AML-193 (cell line): ENCODE measurements at regions not wholly inside any gene's neighbourhood (a gene's known extent, or its start where the extent isn't known, plus 50 kb on each side); places are given as distances from the start of the nearest gene placed in this dataset.
A peak's percentile ranks its signal among the peaks of the same experiment; 100 is the strongest.
"Not testable (repeated sequence)": the region's sequence is repeated elsewhere in the genome, so short reads cannot be mapped to it uniquely, and the experiment has no call there.

Experiments
- DNase-seq, 2 experiments: peaks; one replicate each; lab custom pipeline; 2025; lab: John Stamatoyannopoulos, UW

DNA sequence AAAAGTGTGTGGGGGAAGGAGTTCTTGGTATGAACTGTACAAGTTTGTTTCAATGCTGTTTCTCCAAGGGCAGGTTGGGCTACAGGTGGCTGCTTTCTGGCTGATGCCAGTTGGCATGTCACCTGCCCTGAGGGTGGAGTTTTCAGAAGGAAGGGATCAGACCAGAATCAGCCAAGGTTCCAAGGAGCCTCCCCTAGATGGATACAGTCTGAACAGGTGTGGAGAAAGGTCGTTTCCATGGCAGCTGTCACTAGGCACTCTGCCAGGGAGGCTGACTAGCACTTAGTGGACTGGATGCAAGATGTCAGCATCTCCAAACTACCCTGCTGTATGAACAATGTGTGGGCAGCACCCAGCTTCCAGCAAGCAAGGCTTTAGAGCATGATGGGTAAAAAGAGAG, 444.4 kb upstream of the HNRNPA3 start:
- no peak for DNase-seq

DNA sequence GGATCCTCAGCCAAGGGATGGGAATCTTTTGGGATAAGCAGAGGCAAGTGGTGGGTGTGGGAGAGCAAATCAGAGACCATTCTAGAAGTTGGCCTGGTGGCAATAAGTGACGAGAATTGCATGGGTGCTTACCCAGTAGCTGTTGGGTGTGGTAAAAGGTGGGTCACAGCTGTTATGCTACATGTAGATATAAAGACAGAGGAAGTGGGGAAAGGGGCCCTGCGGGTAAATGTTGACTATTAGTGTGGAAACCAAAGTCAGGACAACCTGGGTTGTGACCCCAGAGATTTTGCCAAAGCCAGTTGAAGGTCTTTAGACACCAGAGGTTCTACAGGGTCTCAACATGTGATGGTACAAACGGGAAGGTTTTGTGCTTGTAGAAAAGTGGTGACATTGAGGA, 443.6 kb upstream of the HNRNPA3 start:
- DNase-seq = no peak

DNA sequence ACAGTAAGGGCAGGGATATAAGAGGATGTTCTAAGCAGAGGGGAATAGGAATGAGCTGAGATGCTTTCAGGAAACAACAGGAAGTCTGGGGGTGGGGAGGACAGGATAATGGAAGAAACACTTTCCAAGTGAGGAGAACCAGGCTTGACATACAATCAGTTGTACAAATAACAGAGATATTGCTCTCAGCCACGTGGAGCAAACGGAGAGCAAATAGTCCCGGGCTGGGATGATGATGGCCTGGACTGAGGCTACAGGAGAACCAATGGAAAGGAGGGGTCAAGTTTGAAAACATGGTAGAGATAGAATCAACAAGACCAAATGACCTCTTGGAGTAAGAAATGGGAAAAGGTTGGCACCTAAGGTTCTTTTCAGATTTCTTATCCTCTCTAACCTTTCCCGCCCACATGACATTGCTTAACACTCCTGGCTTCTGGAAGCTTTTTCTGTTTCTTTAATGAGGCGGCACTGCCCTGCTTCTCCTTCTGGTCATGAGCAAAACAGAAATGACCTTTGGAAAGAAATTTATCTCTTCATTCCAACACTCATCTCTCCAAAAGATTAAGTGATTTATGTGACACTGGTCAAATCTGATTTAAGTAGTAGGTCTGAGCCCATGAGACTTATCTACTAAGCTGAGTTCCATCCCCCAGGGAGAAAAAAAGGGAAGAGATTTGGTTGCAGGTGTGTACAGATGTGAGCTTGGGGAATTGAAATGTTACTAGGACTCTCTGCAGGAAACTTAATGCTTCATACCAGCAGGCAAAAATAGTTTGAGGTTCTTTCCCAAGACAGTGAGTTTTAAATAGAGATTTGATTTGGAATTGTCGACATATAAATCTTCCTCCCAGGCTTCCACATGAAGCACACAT, 442.9 kb upstream of the HNRNPA3 start:
- no peak for DNase-seq

DNA sequence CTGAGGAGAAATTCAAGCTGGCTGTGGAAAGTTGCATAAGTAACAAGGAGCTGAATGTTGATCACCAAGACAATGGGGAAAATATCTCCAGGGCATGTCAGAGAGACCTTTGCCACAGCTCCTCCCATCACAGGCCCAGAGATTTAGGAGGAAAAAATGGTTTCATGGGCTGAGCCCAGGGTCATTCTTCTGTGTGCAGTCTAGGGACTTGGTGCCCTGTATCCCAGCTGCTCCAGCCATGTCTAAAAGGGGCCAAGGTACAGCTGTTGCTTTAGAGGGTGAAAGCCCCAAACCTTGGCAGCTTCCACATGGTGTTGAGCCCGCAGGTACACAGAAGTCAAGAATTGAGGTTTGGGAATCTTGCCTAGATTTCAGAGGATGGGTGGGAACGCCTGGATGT, 439.8 kb upstream of the HNRNPA3 start:
- no peak for DNase-seq

DNA sequence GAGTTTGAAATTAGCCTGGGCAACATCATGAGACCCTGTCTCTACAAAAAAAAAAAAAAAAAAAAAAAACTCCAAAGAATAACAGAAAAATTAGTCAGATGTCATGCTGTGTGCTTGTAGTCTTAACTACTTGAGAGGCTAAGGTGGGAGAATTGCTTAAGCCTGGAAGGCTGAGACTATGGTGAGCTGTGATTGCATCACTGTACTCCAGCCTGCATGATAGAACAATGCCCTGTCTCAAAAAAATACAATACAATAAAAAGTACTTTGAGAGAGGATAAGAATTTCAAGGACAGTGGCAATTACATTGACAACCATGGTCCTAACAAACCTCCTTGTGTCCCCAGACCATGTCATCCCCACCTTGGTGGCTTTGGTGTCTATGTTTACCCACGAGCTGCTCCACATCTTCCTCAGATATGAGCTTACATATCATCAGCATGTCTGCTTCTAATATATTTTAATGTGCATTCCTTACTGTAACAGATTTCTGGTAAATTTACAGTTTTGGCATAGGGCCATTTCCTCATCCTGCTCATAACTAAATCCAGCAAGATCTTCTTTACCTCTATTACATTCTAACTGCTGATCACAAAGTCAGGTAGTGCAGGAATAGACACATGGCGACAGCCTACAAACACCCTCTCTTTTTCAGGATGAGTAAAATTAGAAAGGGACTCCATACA, 437.7 kb upstream of the HNRNPA3 start:
- no peak for DNase-seq

DNA sequence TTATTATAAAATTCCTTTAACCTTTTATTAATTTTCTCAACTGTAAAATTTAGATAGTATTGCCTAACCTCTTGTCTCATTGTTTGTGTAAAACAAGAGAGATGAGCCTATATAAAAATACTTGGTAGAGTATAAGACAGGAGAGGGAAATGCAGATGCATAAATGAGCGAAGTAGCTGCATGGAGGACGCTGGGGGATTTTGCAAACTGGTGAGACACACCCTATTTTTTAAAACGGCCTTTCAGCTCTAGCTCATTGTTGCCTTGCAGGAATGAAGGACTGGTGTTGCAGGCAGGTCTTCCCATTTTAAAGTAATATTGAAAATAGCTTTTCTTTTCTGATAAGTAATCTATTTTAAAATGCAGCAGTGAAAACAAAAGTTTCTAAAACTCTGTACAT, 435.3 kb upstream of the HNRNPA3 start:
- DNase-seq = no peak

DNA sequence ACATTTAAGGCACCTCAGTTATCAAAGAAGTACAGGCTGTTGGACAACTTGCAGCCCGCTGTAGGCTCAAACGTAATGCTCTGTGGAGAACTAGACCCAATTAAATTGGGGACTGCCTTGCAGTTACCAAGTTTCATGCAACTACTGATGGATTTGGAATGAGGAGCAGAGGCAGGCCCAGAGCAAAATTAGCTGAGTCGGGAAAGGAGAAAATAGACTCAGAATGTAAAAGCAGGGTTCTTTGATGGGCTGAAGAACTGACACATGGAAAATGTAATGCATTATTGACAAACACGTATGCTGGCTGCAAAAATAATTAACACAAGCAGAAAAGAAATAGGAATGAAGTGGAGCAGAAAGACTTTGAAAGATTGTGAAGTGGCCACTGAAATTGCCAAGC, 432.7 kb upstream of the HNRNPA3 start:
- no peak for DNase-seq

DNA sequence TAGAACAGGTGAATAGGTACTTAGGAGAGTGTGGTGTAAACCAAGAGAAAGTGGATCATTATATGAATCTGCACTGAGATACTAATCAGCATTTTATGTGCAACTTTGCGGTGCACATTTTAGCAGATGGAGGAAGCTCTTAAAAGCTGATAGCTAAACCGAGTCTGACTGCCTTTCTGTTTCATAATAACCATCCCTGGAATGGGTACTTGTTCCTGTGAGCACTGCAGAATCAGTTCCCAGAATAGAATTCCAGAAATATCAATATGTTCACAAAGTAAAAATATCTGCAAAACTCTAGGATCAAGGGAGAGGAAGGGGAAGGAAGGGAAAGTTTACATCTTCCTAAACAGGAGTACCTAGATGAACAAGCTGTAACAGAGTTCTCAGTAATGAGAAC, 432.2 kb upstream of the HNRNPA3 start:
- no peak for DNase-seq

DNA sequence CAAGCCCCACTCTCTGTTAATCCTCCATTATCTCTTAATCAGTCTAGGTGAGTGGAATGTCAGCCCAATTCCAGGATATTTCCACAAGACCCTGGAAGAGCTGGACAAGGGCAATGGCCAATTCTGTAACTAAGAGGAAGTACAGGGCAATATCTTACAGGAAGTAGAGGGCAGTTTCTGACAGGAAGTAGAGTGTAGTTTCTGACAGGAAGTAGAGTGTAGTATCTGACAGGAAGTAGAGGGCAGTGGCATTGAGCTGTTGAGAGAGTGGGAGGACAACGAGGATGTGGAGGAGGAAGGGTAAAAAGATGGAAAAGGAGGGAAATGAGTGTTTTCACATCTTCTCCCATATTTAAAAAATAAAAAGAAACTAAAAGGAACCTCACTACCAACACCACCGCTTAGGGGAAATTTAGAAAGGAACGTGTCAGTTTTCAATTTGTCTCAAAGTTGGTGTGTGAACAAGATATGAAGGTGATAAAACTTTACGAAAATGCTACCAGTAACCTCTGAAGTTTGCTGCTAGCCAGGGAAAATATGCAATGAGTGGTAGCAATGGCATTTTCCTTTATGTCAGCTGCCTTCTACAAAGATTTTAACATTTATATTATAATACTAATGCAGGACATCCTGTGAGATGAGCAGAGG, 430.9 kb upstream of the HNRNPA3 start:
- peak; percentile 43 for DNase-seq

DNA sequence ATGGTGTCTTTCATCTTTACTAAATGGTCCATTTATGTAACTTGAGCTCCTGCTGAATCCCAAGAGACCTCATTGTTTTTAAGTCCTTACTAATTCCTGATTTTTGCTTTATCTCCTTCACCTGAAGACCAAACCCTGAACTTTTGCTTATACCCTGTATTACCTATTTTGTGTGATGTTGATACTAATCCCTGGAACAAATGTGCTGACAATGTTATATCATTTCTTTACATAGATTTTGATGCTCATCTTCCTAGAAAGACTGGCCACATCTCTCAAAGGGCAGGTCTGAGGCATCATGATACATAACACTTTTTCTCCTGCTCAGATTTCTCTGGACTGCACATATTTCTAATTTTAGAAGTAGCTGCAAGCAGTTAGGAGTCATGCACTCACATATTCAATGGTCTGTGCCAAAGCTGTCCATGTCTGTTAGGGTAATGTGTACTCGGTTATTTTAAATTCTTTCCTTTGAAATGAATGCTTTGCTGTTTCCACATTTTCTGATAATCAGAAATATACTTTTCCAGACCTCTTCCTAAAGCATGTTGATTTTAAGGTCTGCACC, 427.9 kb upstream of the HNRNPA3 start:
- no peak for DNase-seq

DNA sequence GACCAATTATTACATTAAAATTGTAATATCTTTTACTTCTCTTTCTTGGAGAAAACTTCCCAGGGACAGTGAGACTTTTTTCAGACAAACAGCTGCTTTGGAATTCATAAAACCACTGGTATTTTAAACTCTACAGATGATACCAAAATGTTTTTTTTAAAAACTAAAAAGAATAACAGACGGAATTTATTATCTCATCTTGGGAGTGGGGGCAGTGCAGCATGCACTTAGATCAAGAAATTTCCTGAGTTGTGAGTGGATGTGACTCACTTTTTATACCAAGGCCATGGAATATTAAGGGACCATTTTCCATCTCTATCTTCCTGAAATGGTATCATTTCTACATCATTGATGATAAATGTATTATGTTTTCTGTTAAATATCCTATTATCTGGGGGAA, 422.8 kb upstream of the HNRNPA3 start:
- DNase-seq = no peak

DNA sequence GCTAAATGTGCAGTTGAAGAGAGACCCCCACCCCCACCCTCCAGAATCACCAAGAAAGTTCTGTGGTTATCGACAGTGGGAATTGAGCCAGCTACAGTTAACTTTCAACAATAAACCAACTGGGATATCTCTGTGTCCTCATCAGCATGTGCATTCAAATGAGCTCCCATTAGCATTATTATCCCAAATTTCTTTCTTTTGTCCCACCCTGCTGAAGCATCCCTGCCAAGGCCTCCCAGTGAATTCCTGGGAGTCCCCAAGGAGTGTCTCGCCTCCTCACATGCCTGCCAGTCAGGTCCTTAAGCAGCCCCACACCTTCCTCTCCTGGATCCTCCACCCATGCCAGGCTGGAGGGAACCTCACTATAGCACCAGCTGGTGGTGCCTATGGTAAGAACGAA, 422.1 kb upstream of the HNRNPA3 start:
- DNase-seq = no peak

DNA sequence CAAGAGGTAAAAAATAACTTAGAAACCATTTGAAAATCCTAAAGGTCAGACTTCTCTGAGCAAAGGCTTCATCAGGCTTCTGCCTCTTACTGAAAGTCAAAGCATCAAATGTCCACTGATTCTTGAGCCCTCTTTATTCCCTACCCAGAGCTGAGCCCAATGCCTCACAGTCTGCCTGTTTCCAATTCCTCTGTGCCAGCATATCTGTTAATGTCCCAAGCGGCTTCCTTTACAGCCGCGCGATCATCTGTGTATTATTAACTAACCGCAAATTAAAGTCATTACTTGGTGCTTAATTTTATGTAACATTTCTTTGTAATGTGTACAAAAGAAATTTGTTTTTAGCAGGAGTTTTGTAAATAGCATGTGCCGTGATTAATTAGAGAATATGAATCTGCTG, 418.8 kb upstream of the HNRNPA3 start:
- no peak for DNase-seq

DNA sequence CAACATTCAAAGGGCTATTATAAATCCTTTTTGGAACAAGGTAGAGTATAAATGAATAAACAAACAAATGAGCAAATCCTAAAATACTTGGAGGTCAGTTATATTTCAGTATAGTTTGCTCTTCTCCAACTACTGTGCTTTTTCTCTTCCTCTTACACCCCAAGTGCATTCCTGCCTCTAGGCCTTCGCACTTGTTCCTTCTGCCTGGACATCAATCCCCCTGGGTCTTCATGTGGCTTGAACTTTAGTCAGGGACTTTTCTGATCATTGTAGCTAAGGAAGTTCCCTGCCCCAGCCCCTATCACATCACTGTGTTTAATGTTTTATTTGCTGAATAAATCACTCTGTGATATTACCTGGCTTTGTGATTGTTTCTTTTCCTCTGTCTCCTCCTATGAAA, 418.2 kb upstream of the HNRNPA3 start:
- no peak for DNase-seq

DNA sequence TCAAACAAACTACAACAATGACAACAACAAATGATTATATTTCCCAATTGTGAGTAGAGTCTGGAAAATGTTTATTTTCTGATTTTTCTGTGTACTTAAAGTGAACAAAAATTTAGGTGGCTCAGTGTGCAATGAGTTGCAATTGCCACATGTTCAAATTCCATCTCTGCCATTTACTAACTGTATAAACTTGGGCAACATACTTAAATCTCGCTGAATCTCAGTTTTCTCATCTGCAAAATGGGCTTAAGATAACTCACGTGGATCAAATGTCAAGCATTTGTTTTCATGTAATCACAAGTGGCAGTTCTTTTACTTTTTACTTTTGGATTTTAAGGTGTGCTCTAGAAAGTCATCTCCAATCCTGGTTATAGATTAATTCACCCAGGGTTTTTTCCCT, 416.8 kb upstream of the HNRNPA3 start:
- no peak for DNase-seq

DNA sequence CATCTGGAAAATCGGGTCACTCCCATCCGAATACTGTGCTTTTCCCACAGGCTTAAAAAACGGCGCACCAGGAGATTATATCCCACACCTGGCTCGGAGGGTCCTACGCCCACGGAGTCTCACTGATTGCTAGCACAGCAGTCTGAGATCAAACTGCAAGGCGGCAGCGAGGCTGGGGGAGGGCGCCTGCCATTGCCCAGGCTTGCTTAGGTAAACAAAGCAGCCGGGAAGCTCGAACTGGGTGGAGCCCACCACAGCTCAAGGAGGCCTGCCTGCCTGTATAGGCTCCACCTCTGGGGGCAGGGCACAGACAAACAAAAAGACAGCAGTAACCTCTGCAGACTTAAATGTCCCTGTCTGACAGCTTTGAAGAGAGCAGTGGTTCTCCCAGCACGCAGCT, 415.9 kb upstream of the HNRNPA3 start:
- not testable (repeated sequence) for DNase-seq

DNA sequence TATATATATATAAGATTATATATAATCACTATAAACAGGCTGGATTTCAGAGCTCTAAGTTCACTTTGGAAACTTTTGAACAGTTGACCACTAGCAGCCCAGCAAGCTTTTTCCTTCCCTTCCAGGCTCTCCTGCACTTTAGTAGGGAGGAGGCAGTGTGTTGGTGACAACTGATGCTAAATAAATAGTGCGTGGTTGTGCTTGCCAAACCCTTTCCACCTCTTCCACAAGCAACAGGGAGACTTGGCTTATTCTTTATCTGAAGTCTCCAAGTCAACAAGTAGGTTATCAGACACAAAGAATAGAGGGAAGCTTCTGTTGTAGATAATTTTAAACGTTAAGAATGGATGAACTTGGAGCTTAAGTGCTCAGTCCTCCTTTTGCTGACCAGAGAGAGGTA, 408.2 kb upstream of the HNRNPA3 start:
- DNase-seq = no peak

DNA sequence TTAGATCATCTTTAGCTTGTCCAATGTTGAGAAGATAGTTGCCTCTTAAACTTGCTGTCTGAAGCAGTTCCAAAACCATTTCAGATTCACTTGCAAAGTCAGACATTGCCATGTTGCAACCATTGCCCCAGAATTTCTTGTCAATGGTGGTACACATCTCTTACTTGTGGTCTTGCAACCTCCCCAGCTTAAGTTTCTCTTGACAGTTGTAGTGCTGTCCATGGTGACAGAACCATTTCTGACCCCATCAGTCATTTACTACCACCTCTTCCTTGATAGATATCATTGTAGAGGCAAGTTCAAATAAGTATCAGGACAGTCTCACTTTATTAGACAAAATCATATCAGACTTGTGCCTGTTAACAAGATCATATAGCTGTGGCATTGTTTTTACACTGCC, 407.2 kb upstream of the HNRNPA3 start:
- DNase-seq = no peak

DNA sequence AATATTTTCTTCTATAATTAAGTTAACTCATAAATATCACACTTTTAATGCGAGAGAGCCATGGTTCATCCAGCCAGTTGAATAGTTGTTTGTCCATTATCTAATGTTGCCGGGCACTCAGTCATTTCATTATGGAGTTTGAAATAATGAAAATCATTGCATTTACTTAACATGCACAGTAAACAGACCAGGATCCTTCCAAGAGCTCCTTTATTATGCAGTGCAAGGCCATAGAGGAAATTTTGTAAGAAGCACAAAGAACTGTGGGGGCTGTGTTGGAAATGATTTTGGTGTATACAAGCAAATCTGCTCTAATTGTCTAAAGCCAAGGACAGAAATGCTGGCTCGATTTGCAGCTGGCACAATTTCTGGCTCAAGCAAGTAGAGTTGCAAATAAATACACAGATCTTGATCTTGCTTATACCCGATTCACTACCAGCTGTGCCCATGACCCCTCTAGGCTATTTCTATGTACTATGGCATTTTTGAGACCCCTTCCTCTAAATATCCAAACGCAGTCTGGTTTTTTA, 400.3 kb upstream of the HNRNPA3 start:
- DNase-seq = no peak

DNA sequence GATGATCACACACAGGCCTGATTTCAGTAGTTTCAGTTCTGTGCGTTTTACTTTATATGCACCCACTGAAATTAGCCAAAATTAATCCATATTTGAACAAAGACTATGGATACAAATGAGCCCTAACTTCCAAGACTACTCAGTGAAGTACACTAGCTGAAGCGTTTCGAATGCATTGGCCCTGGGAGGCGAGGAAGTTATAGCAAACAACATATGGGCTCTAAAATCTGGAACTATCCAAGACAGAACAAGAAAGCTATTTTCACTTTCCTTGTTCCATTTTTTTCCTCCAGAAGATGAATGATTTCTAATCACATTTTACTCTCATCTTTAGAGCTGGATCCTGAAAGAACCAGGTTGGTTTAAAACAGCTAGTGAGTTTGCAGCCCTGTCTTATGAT, 399.4 kb upstream of the HNRNPA3 start:
- DNase-seq = no peak

DNA sequence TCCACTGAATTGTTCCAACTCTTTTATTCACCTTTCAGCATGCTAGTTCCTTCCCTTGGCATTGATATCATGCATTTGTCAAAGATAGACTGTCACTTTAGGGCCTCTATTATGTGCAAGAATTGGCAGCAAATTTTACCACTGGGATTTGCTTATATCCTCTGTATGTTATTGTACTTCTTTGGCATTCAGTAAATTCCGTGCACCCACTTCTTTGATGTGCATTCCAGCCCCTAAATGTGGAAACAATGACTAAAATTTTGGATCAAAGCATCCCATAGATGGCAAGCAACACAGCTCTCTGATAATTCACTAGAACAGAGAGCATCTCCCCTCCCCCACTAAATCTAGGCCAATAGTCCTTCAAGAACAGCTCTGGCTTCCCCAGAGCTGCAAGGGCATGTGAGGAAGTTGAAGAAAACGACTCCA, 399.0 kb upstream of the HNRNPA3 start:
- no peak for DNase-seq

DNA sequence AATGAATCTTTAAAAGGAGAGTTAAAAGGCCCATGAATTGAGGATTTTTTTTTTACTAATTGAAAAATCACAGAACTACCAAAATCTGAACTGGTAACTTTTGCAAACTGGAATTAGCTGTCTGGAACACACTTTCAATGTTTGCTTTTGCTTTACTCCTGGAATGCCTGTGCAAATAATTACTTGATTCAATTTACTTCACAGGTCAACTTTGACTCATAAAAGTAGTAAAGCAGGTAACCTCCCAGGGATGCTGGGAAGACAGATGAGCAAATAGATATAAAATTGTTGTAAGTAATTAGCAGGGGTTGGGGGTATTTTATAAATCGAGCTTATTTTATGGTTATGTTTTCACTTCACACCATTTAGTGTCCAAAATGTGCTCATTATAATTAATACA, 398.3 kb upstream of the HNRNPA3 start:
- no peak for DNase-seq
